ENCODE measurements at regions not wholly inside any gene's neighbourhood (a gene's known extent, or its start where the extent isn't known, plus 50 kb on each side); places are given as distances from the start of the nearest gene placed in this dataset.
A peak's percentile ranks its signal among the peaks of the same experiment; 100 is the strongest.

GRCh38 chr4:107166873-107167450 is 130.8 kb upstream of the DKK2 start:
- Mint-ChIP-seq H3K27me3 (ENCODE audit: unreplicated experiment) (no peaks in the 10 kb centered on the region), H3K4me3 (ENCODE audit: unreplicated experiment) (no peak overlapping the region), H3K9me3 (ENCODE audit: unreplicated experiment) (peaks cover 22% of the 10 kb centered on the region), H3K4me1 (ENCODE audit: unreplicated experiment) (peaks cover 13% of the 10 kb centered on the region), H3K27ac (ENCODE audit: unreplicated experiment) (peak overlapping the region; percentile 44), H3K36me3 (ENCODE audit: unreplicated experiment) (peaks cover 14% of the 10 kb centered on the region)
- TF ChIP-seq CTCF (IDR thresholded peaks at IDR 0.05), result no peak
- DNase-seq (ENCODE audit: extremely low spot score, unreplicated experiment), result no peak

- no peak overlapping the region for H3K4me3 Mint-ChIP-seq (ENCODE audit: unreplicated experiment)
- no peak for TF ChIP-seq CTCF (IDR thresholded peaks at IDR 0.05)
- peaks cover 9% of the 10 kb centered on the region for H3K4me1 Mint-ChIP-seq (ENCODE audit: unreplicated experiment)
- peaks cover 28% of the 10 kb centered on the region for H3K9me3 Mint-ChIP-seq (ENCODE audit: unreplicated experiment)
- no peak for DNase-seq (ENCODE audit: extremely low spot score, unreplicated experiment)
- peaks cover 14% of the 10 kb centered on the region for H3K36me3 Mint-ChIP-seq (ENCODE audit: unreplicated experiment)
- H3K27ac Mint-ChIP-seq (ENCODE audit: unreplicated experiment), result peak overlapping the region; percentile 37
- H3K27me3 Mint-ChIP-seq (ENCODE audit: unreplicated experiment), result no peaks in the 10 kb centered on the region
These were observed 130.1 kb upstream of the DKK2 start for GRCh38 chr4:107166181-107166580.

- TF ChIP-seq CTCF (IDR thresholded peaks at IDR 0.05), result no peak
- Mint-ChIP-seq H3K36me3 (ENCODE audit: unreplicated experiment) (peaks cover 18% of the 10 kb centered on the region), H3K9me3 (ENCODE audit: unreplicated experiment) (peaks cover 32% of the 10 kb centered on the region), H3K4me1 (ENCODE audit: unreplicated experiment) (peaks cover 10% of the 10 kb centered on the region), H3K27ac (ENCODE audit: unreplicated experiment) (no peak overlapping the region), H3K4me3 (ENCODE audit: unreplicated experiment) (no peak overlapping the region), H3K27me3 (ENCODE audit: unreplicated experiment) (no peaks in the 10 kb centered on the region)
- no peak for DNase-seq (ENCODE audit: extremely low spot score, unreplicated experiment)
These were observed 128.9 kb upstream of the DKK2 start for GRCh38 chr4:107164962-107165475.

GRCh38 chr4:107156443-107156842 is 120.3 kb upstream of the DKK2 start:
- peaks cover 61% of the 10 kb centered on the region for H3K4me1 Mint-ChIP-seq (ENCODE audit: unreplicated experiment)
- H3K27me3 Mint-ChIP-seq (ENCODE audit: unreplicated experiment), result no peaks in the 10 kb centered on the region
- H3K27ac Mint-ChIP-seq (ENCODE audit: unreplicated experiment), result peak overlapping the region; percentile 70
- no peak overlapping the region for H3K4me3 Mint-ChIP-seq (ENCODE audit: unreplicated experiment)
- no peak for DNase-seq (ENCODE audit: extremely low spot score, unreplicated experiment)
- no peak for TF ChIP-seq CTCF (IDR thresholded peaks at IDR 0.05)
- peaks cover 5% of the 10 kb centered on the region for H3K36me3 Mint-ChIP-seq (ENCODE audit: unreplicated experiment)
- H3K9me3 Mint-ChIP-seq (ENCODE audit: unreplicated experiment), result peaks cover 6% of the 10 kb centered on the region

GRCh38 chr4:107155366-107155765 is 119.3 kb upstream of the DKK2 start:
- no peaks in the 10 kb centered on the region for H3K27me3 Mint-ChIP-seq (ENCODE audit: unreplicated experiment)
- H3K9me3 Mint-ChIP-seq (ENCODE audit: unreplicated experiment), result no peaks in the 10 kb centered on the region
- no peak for DNase-seq (ENCODE audit: extremely low spot score, unreplicated experiment)
- H3K36me3 Mint-ChIP-seq (ENCODE audit: unreplicated experiment), result no peaks in the 10 kb centered on the region
- TF ChIP-seq CTCF (IDR thresholded peaks at IDR 0.05), result no peak
- no peak overlapping the region for H3K4me3 Mint-ChIP-seq (ENCODE audit: unreplicated experiment)
- H3K4me1 Mint-ChIP-seq (ENCODE audit: unreplicated experiment), result peaks cover 70% of the 10 kb centered on the region
- peak overlapping the region; percentile 84 for H3K27ac Mint-ChIP-seq (ENCODE audit: unreplicated experiment)

All from osteocyte (in vitro differentiated cells).